SJCRH30 (cell line): ENCODE measurements at regions not wholly inside any gene's neighbourhood (a gene's known extent, or its start where the extent isn't known, plus 50 kb on each side); places are given as distances from the start of the nearest gene placed in this dataset.

Experiments
- DNase-seq, 2 experiments: peaks; one replicate each; pipeline ENCODE4 v3.0.0-alpha.2; 2015 to 2020
- H3K27ac ChIP-seq: fragments of 250-450 bp; sonication (Bioruptor Pico); 2 replicates; pipeline ENCODE4 v1.5.1; 2020; ENCODE audit warnings: mild to moderate bottlenecking, moderate library complexity
- H3K27me3 ChIP-seq: fragments of 250-450 bp; sonication (Bioruptor Pico); 2 replicates; pipeline ENCODE4 v1.5.1; 2020; ENCODE audit warnings: mild to moderate bottlenecking, moderate library complexity
- H3K36me3 ChIP-seq: fragments of 250-450 bp; sonication (Bioruptor Pico); 2 replicates; pipeline ENCODE4 v1.5.1; 2020; ENCODE audit warnings: mild to moderate bottlenecking, moderate library complexity
- H3K4me1 ChIP-seq: fragments of 250-450 bp; sonication (Bioruptor Pico); 2 replicates; pipeline ENCODE4 v1.5.1; 2020; ENCODE audit warnings: mild to moderate bottlenecking, moderate library complexity
- H3K4me3 ChIP-seq: fragments of 250-450 bp; sonication (Bioruptor Pico); 2 replicates; pipeline ENCODE4 v1.5.1; 2020; ENCODE audit warnings: mild to moderate bottlenecking, moderate library complexity
- H3K9me3 ChIP-seq: fragments of 250-450 bp; sonication (Bioruptor Pico); replicated peaks from 2 replicates; pipeline ENCODE4 v1.5.1; 2020; ENCODE audit warnings: mild to moderate bottlenecking, moderate library complexity

DNA sequence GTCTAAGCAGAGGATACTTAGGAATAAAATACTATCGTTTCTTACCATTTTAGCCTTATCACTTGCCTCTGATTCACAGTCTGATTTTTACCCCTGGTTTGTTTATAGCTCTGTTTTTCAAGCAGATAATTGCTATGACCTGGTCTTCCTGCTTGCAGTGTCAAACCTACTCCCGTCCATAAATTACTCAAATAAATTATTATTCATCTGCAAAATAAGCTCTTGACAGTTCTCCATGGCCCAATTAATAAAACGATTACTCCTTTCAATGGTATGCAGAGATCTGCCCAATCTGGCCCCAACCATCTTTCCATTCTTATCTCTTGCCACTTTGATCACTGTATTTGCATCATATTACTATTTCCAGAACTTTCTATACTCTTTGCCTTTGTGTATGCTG, 354.0 kb downstream of the CCDC85A start:
- Histone ChIP-seq H3K4me3 (no peak overlapping the region), H3K36me3 (no peaks in the 10 kb centered on the region), H3K9me3 (0 out of 2 replicates have a peak, but pooled peaks cover 3% of the 10 kb centered on the region), H3K27me3 (no peaks in the 10 kb centered on the region), H3K27ac (no peak overlapping the region), H3K4me1 (no peaks in the 10 kb centered on the region)
- DNase-seq = no peak

- no peak overlapping the region for H3K27ac ChIP-seq
- no peaks in the 10 kb centered on the region for H3K4me1 ChIP-seq
- 0 out of 2 replicates have a peak, but pooled peaks cover 4% of the 10 kb centered on the region for H3K27me3 ChIP-seq
- H3K36me3 ChIP-seq = no peaks in the 10 kb centered on the region
- DNase-seq = no peak
- 0 out of 2 replicates have a peak, but pooled peaks cover 3% of the 10 kb centered on the region for H3K9me3 ChIP-seq
- H3K4me3 ChIP-seq = no peak overlapping the region
Observed at GRCh38 chr2:56539618-56540017, 355.8 kb downstream of the CCDC85A start.

- H3K4me3 ChIP-seq = no peak overlapping the region
- H3K9me3 ChIP-seq = 0 out of 2 replicates have a peak, but pooled peaks cover 3% of the 10 kb centered on the region
- no peak overlapping the region for H3K27ac ChIP-seq
- no peak for DNase-seq
- H3K4me1 ChIP-seq = no peaks in the 10 kb centered on the region
- H3K27me3 ChIP-seq = peaks cover 12% of the 10 kb centered on the region; the same call in 1 of the 2 replicates
- no peaks in the 10 kb centered on the region for H3K36me3 ChIP-seq
Observed at GRCh38 chr2:56540467-56540866, 356.7 kb downstream of the CCDC85A start.

DNA sequence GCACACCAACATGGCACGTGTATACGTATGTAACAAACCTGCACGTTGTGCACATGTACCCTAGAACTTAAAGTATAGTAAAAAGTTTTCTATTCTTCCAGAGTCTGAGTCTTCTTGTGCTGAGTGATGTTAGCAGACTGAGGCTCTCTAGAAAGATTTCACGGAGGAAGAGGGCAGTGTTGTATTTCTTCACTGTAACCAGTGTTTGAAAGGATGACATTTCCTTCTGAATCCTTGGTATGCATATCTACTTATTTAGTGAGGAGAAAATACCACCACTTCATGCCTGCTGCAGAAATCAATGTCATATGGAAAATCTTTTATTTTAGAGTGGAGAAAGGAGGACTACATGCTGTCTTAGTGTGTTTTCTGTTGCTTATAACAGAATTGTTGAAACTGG, 357.1 kb downstream of the CCDC85A start:
- Histone ChIP-seq H3K27me3 (peaks cover 12% of the 10 kb centered on the region; the same call in 1 of the 2 replicates), H3K9me3 (0 out of 2 replicates have a peak, but pooled peaks cover 3% of the 10 kb centered on the region), H3K27ac (no peak overlapping the region), H3K4me3 (no peak overlapping the region), H3K4me1 (no peaks in the 10 kb centered on the region), H3K36me3 (no peaks in the 10 kb centered on the region)
- DNase-seq = no peak

DNA sequence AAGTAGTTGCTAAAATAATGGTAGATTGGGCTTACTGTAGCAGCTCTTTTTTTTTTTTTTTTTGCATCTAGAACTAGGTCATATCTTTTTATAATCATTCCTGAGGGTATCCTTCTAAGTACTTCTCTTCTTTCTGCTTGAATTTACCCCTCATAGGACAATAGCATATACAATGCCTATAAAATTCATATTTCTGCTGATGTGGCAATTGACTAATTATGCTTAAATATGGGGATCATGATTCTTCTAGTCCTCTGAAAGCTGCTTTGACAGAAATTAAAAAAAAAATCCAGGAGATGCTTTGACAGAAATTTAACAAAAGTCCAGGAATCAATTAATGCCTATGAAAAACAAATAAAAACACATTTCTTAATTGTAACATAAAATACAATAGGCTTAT, 358.4 kb downstream of the CCDC85A start:
- DNase-seq = no peak
- 0 out of 2 replicates have a peak, but pooled peaks cover 3% of the 10 kb centered on the region for H3K9me3 ChIP-seq
- H3K4me1 ChIP-seq = no peaks in the 10 kb centered on the region
- H3K36me3 ChIP-seq = no peaks in the 10 kb centered on the region
- no peak overlapping the region for H3K4me3 ChIP-seq
- no peak overlapping the region for H3K27ac ChIP-seq
- peaks cover 12% of the 10 kb centered on the region; the same call in 1 of the 2 replicates for H3K27me3 ChIP-seq

GRCh38 chr2:56565143-56565542, 381.4 kb downstream of the CCDC85A start:
- Histone ChIP-seq H3K27ac (no peak overlapping the region), H3K4me3 (no peak overlapping the region), H3K9me3 (no peaks in the 10 kb centered on the region), H3K4me1 (no peaks in the 10 kb centered on the region), H3K27me3 (peaks cover 13% of the 10 kb centered on the region; the same call in 1 of the 2 replicates), H3K36me3 (no peaks in the 10 kb centered on the region)
- no peak for DNase-seq

- DNase-seq = no peak
- Histone ChIP-seq H3K27ac (no peak overlapping the region), H3K27me3 (peaks cover 5% of the 10 kb centered on the region; the same call in 1 of the 2 replicates), H3K9me3 (no peaks in the 10 kb centered on the region), H3K36me3 (no peaks in the 10 kb centered on the region), H3K4me1 (no peaks in the 10 kb centered on the region), H3K4me3 (no peak overlapping the region)
Observed at GRCh38 chr2:56571074-56571473, 387.3 kb downstream of the CCDC85A start.

- peak; percentile 13 to 39 for DNase-seq
- Histone ChIP-seq H3K36me3 (no peaks in the 10 kb centered on the region), H3K4me3 (no peak overlapping the region), H3K9me3 (0 out of 2 replicates have a peak, but pooled peaks cover 2% of the 10 kb centered on the region), H3K27me3 (no peaks in the 10 kb centered on the region), H3K4me1 (0 out of 2 replicates have a peak, but pooled peaks cover 5% of the 10 kb centered on the region), H3K27ac (no peak overlapping the region)
Observed at GRCh38 chr2:56576001-56576400, 392.2 kb downstream of the CCDC85A start.

- Histone ChIP-seq H3K27ac (0 out of 2 replicates have a peak overlapping the region, but pooled peaks have one; percentile 1), H3K36me3 (no peaks in the 10 kb centered on the region), H3K4me1 (peaks cover 13% of the 10 kb centered on the region; the same call in 1 of the 2 replicates), H3K27me3 (no peaks in the 10 kb centered on the region), H3K9me3 (0 out of 2 replicates have a peak, but pooled peaks cover 2% of the 10 kb centered on the region), H3K4me3 (no peak overlapping the region)
- DNase-seq = peak in 1 of 2 experiments; percentile 17
Observed at GRCh38 chr2:56580242-56580641, 396.5 kb downstream of the CCDC85A start.

- Histone ChIP-seq H3K9me3 (no peaks in the 10 kb centered on the region), H3K36me3 (no peaks in the 10 kb centered on the region), H3K4me1 (peaks cover 13% of the 10 kb centered on the region; the same call in 1 of the 2 replicates), H3K27me3 (no peaks in the 10 kb centered on the region), H3K27ac (no peak overlapping the region), H3K4me3 (no peak overlapping the region)
- DNase-seq = no peak
Observed at GRCh38 chr2:56582570-56582969, 398.8 kb downstream of the CCDC85A start.

- no peaks in the 10 kb centered on the region for H3K27me3 ChIP-seq
- peaks cover 13% of the 10 kb centered on the region; the same call in 1 of the 2 replicates for H3K4me1 ChIP-seq
- H3K4me3 ChIP-seq = no peak overlapping the region
- no peaks in the 10 kb centered on the region for H3K9me3 ChIP-seq
- DNase-seq = no peak
- no peaks in the 10 kb centered on the region for H3K36me3 ChIP-seq
- H3K27ac ChIP-seq = no peak overlapping the region
Observed at GRCh38 chr2:56583796-56584315, 400.1 kb downstream of the CCDC85A start.

DNA sequence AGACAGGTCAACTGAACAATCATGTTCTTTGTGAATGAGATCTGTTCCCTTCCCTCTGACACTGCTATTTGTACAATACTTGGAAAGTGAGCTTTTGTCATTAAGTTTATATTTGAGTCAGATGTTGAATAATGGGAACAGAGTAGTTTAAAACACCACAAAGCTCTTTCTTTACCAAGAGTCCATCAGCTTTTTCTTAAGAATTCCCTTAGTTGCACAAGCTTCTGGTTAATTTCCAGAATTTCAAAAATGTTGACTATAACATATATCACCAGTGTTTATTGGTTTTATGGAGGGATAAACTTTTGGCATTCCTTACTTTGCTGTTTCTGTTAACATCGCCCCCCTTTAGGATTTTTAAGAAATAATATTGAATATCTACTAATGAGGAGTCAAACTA, 403.7 kb downstream of the CCDC85A start:
- no peak for DNase-seq
- H3K27me3 ChIP-seq = no peaks in the 10 kb centered on the region
- peaks cover 5% of the 10 kb centered on the region; the same call in 1 of the 2 replicates for H3K4me1 ChIP-seq
- no peak overlapping the region for H3K27ac ChIP-seq
- no peaks in the 10 kb centered on the region for H3K9me3 ChIP-seq
- H3K36me3 ChIP-seq = no peaks in the 10 kb centered on the region; the same call in 1 of the 2 replicates
- no peak overlapping the region for H3K4me3 ChIP-seq

GRCh38 chr2:56589194-56589593, 405.4 kb downstream of the CCDC85A start:
- Histone ChIP-seq H3K4me3 (no peak overlapping the region), H3K27ac (no peak overlapping the region)

GRCh38 chr2:56589835-56590234, 406.0 kb downstream of the CCDC85A start:
- Histone ChIP-seq H3K36me3 (no peaks in the 10 kb centered on the region; the same call in 1 of the 2 replicates), H3K27ac (no peak overlapping the region), H3K4me3 (no peak overlapping the region), H3K4me1 (no peaks in the 10 kb centered on the region), H3K27me3 (no peaks in the 10 kb centered on the region), H3K9me3 (0 out of 2 replicates have a peak, but pooled peaks cover 3% of the 10 kb centered on the region)
- DNase-seq = no peak

More at GRCh38 chr2:56589194-56589593, 405.4 kb downstream of the CCDC85A start:
- Histone ChIP-seq H3K27me3 (no peaks in the 10 kb centered on the region), H3K9me3 (no peaks in the 10 kb centered on the region), H3K4me1 (no peaks in the 10 kb centered on the region), H3K36me3 (no peaks in the 10 kb centered on the region; the same call in 1 of the 2 replicates)
- DNase-seq = no peak

DNA sequence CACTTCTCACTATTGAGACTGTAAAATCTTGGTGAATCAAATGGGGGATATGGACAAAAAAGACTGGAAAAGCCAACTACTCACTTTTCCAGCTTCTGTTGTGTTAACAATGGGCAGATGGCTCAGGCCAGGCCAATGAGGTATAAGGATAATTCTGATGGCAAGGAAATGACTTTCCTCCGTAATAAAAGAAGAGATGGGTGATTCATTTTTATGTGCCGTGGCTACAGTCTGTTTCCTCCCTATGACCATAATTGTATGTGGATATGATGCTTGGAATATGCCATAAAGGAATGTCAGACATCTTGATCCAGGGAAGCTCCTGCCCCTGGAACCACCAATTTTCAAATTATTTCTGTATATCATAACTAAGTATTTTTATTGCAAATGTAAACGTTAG, 406.8 kb downstream of the CCDC85A start:
- Histone ChIP-seq H3K4me1 (no peaks in the 10 kb centered on the region), H3K9me3 (0 out of 2 replicates have a peak, but pooled peaks cover 3% of the 10 kb centered on the region), H3K4me3 (no peak overlapping the region), H3K27ac (no peak overlapping the region), H3K27me3 (no peaks in the 10 kb centered on the region), H3K36me3 (no peaks in the 10 kb centered on the region; the same call in 1 of the 2 replicates)
- DNase-seq = no peak
